Fibroblast of lung (primary cell): ENCODE measurements at regions not wholly inside any gene's neighbourhood (a gene's known extent, or its start where the extent isn't known, plus 50 kb on each side); places are given as distances from the start of the nearest gene placed in this dataset.
"Not testable (repeated sequence)": the region's sequence is repeated elsewhere in the genome, so short reads cannot be mapped to it uniquely, and the experiment has no call there.

Source experiments
- CTCF ChIP-seq, 2 donors: IDR thresholded peaks in 1 of 2; conservative IDR thresholded peaks in 1 of 2; 1 replicate in 1 of 2; 2 replicates in 1 of 2; pipeline ENCODE4 v1.5.1; 2011 to 2012; ENCODE audit warnings: low read length in 2 of 2, control low read depth in 1 of 2, inconsistent platforms in 1 of 2, low read depth in 1 of 2, mild to moderate bottlenecking in 1 of 2
- EZH2 ChIP-seq: IDR thresholded peaks from 2 replicates; pipeline ENCODE4 v1.5.1; 2012; ENCODE audit warnings: low read length, control low read depth, mild to moderate bottlenecking; ENCODE audit errors: missing control alignments

DNA sequence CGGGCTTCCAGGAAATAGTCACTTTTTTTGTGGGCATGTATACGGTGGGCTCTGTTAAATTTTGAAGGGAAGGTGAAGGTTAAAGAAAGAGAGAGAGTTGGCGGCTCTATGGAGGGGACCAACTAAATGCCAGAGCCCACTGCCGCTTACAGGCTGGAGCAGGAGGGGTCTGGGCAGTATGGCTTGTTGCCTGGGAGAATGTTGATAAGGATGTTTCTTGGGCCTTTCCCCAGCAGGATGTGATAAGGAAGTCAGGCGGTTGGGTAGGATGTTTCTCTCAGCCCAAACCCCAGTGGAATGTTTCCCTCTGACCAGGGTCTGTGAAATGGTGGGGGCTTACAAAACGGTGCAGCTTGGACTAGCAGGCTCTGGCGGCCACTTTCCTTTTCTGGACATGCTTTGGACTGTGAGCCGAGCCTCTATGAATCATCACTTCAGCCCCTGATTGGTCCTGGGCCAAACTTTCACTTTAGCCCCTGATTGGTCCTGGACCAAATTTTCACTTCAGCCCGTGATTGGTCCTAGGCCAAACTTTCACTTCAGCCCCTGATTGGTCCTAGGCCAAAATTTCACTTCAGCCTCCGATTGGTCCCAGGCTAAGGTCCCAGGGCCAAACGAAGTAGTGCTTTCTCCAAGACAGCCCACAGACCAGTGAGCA, 630.7 kb downstream of the KCNJ18 start:
- TF ChIP-seq CTCF (conservative IDR thresholded peaks at IDR 0.05 in 1 of 2, IDR thresholded peaks at IDR 0.05 in 1 of 2; ENCODE audit: low read depth in 1 of 2, low read length in 2 of 2); EZH2: not testable (repeated sequence)
